ENCODE measurements at regions not wholly inside any gene's neighbourhood (a gene's known extent, or its start where the extent isn't known, plus 50 kb on each side); places are given as distances from the start of the nearest gene placed in this dataset.

GRCh38 chr3:8357859-8358258 lies 143.8 kb upstream of the LMCD1 start:
- TF ChIP-seq POLR2A (IDR thresholded peaks at IDR 0.05; ENCODE audit: low read depth, low read length) (no peak), POLR2AphosphoS5 (IDR thresholded peaks at IDR 0.05; ENCODE audit: low read depth, low read length) (no peak), TAF1 (IDR thresholded peaks at IDR 0.05; ENCODE audit: low read depth, low read length) (no peak), PAX5 (IDR thresholded peaks at IDR 0.05; ENCODE audit: insufficient read depth, low read length, severe bottlenecking) (no peak), SPI1 (IDR thresholded peaks at IDR 0.05; ENCODE audit: low read depth, low read length) (no peak)

Data from GM12891 (cell line).